HG03060 (cell line): ENCODE measurements at regions not wholly inside any gene's neighbourhood (a gene's known extent, or its start where the extent isn't known, plus 50 kb on each side); places are given as distances from the start of the nearest gene placed in this dataset.
"Not testable (repeated sequence)": the region's sequence is repeated elsewhere in the genome, so short reads cannot be mapped to it uniquely, and the experiment has no call there.

ENCODE experiments used
- ATAC-seq: cut with Tn5 transposase; IDR thresholded peaks from one replicate; pipeline ENCODE4 v1.9.1; 2021; ENCODE audit warnings: low read depth, moderate number of reproducible peaks; ENCODE audit not compliant: unreplicated experiment

DNA sequence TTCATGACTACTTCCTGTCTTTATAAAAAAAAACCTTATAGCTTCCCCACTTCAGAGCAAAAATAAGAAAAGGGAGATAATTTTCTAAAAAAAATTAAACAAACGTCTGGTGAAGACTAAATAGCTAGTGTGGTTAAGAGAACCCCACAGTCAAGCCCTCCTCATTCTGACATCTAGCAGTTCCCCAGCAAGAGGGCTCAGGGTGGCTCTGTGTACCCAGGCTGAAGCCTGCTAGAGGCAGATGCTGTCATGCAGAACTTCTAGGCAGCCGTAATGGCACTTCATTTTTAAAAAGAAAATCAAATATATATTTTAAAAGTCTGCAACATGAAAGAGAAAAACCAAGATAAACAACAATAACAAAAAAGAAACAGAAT, 223.1 kb upstream of the KLF14 start:
- ATAC-seq: no peak

- ATAC-seq: not testable (repeated sequence)
Observed at GRCh38 chr7:130957722-130958435, 223.9 kb upstream of the KLF14 start.

DNA sequence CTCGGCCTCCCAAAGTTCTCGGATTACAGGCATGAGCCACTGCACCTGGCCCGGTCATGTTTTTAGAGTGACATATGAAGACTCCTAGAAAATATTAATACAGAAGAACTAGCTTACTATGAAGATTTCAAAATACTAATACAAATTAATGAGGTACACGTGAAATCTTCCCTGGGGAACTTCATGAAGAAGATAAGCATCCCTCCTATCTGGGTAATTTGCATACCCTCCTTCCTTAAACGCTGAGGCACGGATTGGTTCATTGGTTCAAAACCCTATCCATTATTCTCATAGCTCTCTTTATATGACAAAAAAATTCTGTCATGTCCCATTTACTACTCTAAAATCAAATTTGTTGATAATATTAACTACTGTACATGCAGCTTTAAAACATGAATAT, 224.8 kb upstream of the KLF14 start:
- no peak for ATAC-seq

GRCh38 chr7:130959743-130960207, 225.8 kb upstream of the KLF14 start:
- ATAC-seq: no peak

- no peak for ATAC-seq
Observed at GRCh38 chr7:130960208-130960988, 226.4 kb upstream of the KLF14 start.

DNA sequence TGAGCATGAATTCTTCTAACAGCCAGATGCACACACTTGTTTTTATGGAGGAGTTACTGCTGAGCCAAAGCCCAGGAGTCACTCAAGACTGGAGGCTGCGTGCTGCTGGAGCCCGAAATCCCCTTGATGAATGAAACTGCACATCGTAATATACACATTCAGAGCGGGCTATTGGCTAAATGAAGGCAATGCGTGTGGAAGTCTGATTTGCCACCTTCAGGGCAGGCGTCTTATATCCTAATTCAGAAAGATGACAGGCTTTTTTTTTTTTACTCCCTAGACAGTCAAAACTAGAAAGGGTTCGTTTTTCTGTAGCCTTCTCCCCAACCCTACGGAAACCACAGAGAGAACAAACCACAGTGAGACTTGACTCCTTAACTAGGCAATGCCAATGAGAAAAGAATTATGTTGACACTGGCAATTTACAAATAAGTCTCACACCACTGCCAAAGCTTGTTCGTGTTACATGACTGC, 227.2 kb upstream of the KLF14 start:
- peak; percentile 76 for ATAC-seq

GRCh38 chr7:130962109-130962508, 228.1 kb upstream of the KLF14 start:
- no peak for ATAC-seq

DNA sequence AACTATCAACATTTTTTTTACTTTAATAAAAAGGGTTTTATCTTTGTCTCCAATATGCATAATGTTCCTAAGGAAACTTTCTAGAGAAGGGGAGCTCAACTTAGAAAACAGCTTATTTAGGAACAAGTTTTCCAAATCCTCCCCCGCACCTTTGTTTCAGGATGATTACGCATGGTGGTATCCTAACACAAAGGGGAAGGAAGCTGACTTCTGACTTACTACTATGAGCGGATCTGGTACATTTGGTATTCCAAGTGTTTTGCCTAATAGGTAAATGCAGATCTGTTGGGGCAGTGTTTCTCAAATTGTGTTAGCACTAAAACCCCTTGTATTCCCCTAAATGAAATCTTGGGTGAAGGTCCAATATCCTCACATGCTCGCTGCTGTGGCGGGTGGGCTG, 229.3 kb upstream of the KLF14 start:
- ATAC-seq: no peak

DNA sequence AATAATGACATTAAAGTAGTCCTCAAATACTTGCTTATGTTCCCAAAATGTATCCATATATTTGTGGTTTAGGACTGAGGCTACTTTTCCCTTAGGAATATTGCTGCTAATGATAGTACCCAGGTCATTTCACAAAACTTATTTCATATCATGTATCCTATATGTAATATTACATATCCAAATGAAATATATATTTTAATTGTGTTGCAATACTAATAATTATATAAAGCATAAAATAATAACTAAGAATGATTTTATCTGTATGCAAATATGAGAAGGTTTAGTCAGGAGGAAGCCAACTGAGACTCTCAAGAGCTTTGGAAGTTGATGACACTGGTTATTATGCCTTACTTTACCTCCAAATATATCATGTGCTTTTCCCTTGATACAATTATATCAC, 231.5 kb upstream of the KLF14 start:
- no peak for ATAC-seq

- ATAC-seq: no peak
Observed at GRCh38 chr7:130966246-130967009, 232.4 kb upstream of the KLF14 start.

DNA sequence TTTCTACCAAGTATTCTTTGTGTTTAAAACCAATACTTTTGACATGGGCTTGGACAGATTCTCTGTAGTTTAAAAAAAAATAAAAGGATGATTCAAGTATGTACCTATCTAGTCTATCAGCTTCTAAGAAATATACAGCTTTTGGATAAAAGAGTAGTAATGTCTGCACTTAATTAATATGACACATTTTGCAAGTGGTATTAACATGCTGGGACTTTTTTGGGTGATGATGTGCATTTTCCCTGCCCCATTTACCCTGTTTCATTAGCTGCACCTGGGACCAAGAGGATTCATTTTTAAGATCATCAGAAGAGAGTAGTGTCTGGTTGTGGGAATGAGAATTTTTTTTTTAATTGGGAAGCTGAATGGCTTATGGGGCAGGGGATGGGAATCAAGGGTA, 236.2 kb upstream of the KLF14 start:
- ATAC-seq: no peak

GRCh38 chr7:130970696-130971095, 236.7 kb upstream of the KLF14 start:
- ATAC-seq: no peak

DNA sequence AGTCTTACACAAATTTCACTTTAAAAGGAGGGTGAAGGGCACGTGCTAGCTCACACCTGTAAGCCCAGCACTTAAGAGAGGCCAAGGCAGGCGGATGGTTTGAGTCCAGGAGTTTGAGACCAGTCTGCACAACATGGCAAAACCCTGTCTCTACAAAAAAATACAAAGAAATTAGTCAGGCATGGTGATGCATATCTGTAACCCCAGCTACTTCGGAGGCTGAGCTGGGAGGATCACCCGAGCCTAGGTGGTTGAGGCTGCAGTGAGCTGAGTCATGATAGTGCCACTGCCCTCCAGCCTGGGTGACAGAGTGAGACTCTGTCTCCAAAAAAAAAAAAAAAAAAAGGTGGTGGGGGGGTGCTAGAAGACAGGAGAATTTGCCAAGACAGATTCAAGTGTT, 237.3 kb upstream of the KLF14 start:
- no peak for ATAC-seq

DNA sequence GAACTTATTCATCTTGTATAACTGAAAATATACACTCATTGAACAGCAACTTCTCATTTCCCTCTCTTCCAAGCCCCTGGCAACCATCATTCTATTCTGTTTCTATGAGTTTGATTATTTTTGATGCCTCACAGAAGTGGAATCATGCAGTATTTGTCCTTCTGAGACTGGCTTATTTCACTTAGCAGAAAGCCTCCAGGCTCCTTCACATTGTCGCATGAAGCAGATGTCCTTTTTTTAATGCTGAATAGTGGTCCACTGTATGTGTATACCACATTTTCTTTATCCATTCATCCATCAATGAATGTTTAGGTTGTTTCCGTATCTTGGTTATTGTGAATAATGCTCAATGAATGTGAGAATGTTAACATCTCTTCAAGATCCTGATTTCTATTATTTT, 238.2 kb upstream of the KLF14 start:
- no peak for ATAC-seq

DNA sequence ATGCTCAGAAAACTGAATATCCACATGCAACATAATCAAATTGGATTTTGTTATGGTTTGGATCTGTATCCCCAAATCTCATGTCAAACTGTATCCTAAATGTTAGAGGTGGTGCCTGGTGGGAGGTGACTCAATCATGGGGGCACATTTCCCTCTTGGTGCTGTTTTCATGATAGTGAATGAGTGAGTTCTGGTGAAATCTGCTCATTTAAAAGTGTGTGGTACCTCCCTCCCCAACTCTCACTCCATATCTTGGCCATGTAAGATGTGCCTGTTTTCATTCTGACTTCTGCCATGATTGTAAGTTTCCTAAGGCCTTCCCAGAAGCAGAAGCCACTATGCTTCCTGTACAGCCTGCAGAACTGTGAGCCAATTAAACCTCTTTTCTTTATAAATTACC, 239.6 kb upstream of the KLF14 start:
- no peak for ATAC-seq

DNA sequence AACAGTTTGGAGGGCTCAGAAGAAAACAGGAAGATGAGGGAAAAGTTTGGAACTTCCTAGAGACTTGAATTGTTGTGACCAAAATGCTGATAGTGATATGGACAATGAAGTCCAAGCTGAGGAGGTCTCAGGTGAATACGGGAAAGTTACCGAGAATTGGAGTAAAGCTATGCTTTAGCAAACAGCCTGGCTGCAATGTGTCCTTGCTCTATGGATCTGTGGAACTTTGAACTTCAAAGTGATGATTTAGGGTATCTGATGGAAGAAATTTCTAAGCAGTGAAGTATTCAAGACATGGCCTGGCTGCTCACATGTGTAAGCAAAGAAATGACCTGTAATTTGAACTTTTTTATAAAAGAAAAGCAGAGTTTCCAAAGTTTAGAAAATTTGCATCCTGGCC, 240.2 kb upstream of the KLF14 start:
- no peak for ATAC-seq

DNA sequence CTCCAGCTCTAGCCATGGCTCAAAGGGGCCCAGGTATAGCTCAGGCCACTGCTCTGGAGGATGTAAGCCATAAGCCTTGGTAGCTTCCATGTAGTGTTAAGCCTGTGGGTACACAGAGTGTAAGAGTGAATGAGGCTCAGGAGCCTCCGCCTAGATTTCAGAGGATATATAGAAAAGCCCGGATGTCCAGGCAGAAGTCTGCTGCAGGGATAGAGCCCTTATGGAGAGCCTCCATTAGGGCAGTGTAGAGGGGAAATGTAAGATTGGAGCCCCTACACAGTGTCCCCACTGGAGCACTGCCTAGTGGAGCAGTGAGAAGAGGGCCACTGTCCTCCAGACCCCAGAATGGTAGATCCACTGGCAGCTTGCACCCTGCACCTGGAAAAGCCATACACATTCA, 240.8 kb upstream of the KLF14 start:
- ATAC-seq: no peak

DNA sequence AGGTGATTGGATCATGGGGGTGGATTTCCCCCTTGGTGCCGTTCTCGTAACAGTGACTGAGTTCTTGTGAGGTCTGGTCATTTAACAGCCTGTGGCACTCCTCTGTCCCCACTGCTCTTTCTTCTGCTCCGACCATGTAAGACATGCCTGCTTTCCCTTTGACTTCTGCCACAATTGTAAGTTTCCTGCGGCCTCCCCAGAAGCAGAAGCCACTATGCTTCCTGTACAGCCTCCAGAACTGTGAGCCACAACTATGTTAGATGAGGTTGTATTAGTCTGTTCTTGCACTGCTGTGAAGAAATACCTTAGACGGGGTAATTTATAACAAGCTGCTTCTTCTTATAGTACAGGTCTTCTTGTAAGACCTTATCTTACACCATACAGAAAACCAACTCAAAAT, 241.7 kb upstream of the KLF14 start:
- no peak for ATAC-seq

- peak; percentile 60 for ATAC-seq
Observed at GRCh38 chr7:130982160-130982638, 248.2 kb upstream of the KLF14 start.

- ATAC-seq: no peak
Observed at GRCh38 chr7:130982651-130983050, 248.6 kb upstream of the KLF14 start.

GRCh38 chr7:130985361-130985760, 251.4 kb upstream of the KLF14 start:
- no peak for ATAC-seq
